HG03108 (cell line): ENCODE measurements at regions not wholly inside any gene's neighbourhood (a gene's known extent, or its start where the extent isn't known, plus 50 kb on each side); places are given as distances from the start of the nearest gene placed in this dataset.
"Not testable (repeated sequence)": the region's sequence is repeated elsewhere in the genome, so short reads cannot be mapped to it uniquely, and the experiment has no call there.

ENCODE experiments used
- ATAC-seq: cut with Tn5 transposase; IDR thresholded peaks from one replicate; pipeline ENCODE4 v1.9.1; 2021; ENCODE audit warnings: moderate library complexity; ENCODE audit not compliant: unreplicated experiment

DNA sequence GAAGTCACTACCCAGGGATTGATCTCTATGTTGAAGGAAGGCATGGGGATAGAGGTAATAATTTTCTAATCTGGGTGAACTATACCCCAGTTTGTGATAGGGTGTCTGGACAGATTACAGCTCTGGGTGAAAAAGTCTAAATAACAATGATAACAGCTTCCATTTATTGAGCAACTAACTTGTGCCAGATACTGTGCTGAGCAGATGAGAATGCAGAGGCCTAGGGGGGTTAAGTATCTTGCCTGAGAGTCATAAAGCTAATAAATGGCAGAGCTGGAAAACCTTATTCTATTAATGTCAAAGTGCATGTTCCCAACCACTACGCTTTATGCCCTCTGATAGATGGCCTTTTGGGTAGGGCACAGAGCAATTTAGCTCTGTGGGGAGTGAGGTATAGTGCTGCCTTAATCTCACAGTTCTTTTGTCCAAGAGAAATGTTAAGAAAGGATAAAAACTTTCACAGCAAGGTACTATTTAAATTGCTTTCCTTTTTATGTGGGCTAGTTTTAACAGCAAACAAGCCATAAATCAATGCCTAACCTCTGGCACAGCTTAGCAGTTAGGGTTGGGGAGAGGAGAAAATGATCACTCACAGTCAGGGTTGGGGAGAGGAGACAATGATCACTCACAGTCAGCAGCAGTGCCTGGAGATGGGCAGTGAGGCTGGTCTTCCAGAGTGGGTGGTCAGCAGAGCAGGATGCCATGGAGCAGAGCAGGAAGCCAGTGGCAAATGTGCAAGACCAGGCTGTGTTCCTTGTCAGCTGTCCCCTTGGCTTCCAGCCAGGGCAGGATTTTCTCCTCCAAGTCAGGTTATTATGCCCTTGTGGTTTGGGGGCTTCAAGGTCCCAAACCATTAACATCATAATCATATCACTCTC lies 187.0 kb downstream of the CARTPT start:
- no peak for ATAC-seq

- ATAC-seq: no peak
Observed at GRCh38 chr5:71907001-71907588, 188.0 kb downstream of the CARTPT start.

- ATAC-seq: no peak
Observed at GRCh38 chr5:71907608-71908145, 188.6 kb downstream of the CARTPT start.

DNA sequence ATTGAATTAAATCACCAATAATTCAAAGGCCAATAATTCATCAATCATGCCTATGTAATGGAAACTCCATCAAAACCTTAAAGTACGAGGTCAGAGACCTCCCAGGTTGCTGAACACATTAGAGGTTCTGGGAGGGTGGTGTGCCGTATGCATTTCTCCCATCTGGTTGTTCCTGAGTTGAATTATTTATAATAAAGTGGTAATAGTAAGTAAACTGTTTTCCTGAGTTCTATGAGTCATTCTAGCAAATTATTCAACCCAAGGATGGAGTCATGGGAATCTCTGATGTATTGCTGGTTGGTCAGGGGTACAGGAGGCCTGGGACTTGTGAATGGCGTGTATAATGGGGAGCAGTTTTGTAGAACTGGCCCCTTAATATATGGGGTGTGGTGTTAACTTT lies 191.7 kb downstream of the CARTPT start:
- ATAC-seq: no peak

DNA sequence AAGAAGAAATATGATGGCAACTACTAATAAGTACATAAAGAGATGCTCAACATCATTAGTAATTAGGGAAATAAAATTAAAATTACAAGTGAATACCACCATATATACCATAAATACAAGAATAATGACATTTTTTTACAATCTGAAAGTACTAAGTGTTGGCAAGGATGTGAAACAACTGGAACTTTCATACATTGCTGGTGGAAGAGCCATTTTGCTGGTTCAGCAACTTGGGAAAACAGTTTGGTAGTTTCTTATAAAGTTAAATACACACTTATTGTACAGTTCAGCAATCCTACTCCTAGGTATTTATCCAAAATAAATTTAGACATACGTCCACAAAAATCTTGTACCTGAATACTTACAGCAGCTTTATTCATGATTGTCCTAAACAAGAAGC lies 192.9 kb downstream of the CARTPT start:
- ATAC-seq: no peak

- no peak for ATAC-seq
Observed at GRCh38 chr5:71914281-71914680, 193.0 kb upstream of the MAP1B start.

GRCh38 chr5:71922584-71923106 lies 184.6 kb upstream of the MAP1B start:
- no peak for ATAC-seq

DNA sequence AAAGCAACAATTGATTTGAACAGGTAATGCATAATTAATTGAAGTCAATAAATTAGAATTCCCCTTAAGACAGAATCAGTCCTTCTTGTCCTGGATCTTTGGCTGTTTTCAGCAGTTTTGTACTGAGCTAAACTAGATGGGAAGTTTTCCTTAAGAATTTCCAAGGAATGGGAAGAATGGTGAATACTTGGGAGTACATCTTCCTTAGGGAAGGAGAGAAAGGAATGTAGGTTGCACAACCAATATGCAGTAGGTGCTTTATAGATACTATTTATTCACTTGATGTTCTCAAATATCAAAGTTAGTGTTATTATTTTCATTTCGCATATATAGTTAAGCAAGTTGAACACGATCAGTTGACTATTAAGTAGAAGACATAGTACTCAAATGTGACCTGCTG lies 183.5 kb upstream of the MAP1B start:
- no peak for ATAC-seq

DNA sequence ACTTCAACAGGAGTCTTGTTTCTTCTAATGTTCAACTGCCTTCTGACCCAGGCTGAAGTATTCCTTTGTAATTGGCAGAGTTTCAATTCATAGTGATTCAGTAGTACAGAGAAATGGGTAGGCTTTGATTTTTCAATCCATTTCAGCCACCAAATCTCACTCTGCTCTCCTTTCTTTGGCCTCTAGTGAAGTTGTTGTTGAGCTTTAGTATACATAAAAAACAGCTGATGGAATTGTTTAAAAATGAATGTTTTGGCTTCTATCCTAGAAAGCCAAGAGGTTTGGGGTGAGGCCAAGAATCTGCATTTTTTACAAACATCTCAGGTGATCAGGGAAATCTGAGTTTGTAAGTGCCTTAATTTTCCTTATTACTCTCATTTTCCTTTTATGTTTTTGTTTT lies 182.9 kb upstream of the MAP1B start:
- no peak for ATAC-seq

DNA sequence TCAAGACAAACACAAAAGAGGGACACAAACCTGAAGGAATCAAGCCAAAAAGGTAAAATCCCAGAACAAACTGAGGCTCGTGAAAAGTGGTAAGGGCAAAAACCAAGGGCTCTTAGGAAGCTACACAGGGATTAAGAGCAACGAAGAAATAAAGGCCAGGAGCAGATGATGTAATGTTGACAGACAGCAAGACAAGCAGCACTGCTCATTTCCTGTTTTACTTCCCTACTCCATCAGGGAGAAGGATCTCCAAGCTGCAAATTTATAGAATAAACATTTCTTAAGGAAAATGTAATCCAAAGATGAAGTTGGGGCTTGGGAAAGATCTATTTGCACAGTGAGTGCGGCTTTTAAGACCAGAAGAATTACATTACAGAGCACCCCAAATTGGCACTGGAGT lies 182.3 kb upstream of the MAP1B start:
- ATAC-seq: no peak

DNA sequence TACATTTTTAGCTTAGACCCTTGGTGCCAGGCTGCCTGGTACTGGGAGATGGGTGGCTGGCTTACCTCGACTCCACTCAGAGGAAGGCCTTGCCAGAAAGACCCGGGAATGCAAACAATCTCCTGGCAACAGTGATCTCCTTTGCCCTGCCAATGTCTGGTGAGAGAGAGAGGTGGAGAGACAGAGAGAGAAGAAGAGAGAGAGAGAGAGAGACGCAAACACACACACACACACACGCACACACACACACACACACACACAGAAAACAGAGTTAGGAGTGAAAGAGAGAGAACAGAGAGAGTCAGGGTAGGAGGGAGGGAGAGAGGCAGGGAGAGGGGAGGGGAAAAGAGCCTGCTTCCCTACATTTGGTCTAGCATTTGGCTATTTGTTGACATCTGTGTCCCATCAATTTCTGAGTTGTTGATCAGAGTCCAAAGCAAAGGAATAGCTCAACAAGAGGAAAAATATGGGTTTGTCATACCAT lies 181.6 kb upstream of the MAP1B start:
- ATAC-seq: no peak

- no peak for ATAC-seq
Observed at GRCh38 chr5:71929003-71929402, 178.3 kb upstream of the MAP1B start.

DNA sequence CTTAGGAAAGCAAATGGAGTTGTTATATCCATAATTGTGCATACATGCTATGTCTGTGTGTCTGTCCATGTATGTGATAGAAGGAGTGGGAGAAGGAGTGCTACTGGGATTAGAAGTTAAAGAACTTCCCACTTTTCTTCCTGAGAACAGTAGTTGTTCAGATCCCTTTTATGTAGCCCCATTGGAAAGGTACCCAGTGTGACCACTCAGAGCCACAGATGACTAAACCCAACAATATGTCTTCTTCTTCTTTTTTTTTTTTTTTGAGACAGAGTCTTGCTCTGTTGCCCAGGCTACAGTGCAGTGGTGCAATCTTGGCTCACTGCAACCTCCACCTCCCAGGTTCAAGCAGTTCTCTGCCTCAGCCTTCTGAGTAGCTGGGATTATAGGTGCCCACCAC lies 176.7 kb upstream of the MAP1B start:
- ATAC-seq: not testable (repeated sequence)

DNA sequence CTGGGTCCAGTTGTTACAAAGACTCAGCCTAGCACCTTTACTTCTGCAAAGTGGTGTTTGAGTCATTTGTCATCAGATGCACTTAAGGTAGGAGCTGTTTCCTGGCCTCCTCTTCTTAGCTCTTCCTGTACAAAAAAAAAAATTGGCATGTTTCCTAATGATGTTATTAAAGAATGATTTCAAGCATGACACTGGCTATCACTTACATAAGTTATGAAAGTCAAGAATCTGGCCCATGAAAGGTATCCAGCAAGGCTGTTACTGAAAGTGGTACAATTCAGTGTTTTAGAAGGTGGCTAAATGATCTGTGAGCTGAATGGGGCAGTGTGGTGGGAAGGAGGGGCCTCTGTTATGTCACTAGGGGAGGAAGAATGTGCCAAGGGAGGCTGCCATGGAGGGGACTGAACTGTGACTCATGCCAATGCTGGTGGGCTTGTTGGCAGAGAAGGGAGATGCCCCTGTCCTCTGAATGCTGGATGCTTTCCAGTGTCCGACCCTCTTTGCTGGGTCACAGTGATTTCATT lies 175.1 kb upstream of the MAP1B start:
- ATAC-seq: no peak

GRCh38 chr5:71932655-71933338 lies 174.5 kb upstream of the MAP1B start:
- ATAC-seq: no peak

- ATAC-seq: no peak
Observed at GRCh38 chr5:71934322-71934721, 173.0 kb upstream of the MAP1B start.

GRCh38 chr5:71937921-71938698 lies 169.2 kb upstream of the MAP1B start:
- no peak for ATAC-seq

- no peak for ATAC-seq
Observed at GRCh38 chr5:71938895-71939294, 168.4 kb upstream of the MAP1B start.

DNA sequence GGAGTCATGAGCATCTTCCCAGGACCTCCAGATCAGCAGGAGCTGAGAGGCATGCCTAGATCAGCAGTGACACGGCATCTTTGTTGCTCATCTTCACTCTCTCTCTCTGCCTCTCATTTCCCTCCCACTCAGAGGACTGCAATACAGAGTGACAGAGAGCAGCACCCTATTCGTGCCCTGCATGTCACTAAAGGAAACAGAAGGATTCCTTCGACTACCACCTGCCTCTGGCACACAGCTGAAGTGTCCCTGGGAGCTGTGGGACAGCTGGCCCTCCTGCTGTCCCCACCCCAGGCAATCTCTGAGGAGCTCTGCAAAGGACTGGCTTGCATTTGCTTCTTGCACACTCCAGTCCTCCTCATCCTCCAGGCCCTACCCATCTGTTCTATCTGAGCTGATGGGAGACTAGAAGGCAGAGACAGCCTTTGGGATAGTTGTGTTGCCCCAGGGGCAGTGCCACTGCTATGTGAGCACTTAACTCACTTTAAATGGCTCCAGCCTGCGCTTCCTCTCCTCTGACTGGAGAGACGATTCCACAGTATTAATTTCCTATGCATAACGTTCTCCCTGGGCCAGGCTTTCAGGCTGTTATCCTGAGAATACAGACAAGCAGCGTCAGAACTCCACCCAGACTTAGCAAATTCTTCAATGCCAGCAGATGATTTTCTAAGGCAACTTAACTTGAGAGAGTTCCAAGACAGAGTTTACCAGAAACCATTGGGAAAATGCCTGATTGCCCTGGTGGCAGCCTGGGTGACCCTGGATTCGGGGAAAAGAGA lies 167.6 kb upstream of the MAP1B start:
- ATAC-seq: no peak

- no peak for ATAC-seq
Observed at GRCh38 chr5:71943874-71944273, 163.4 kb upstream of the MAP1B start.
